ENCODE measurements at regions not wholly inside any gene's neighbourhood (a gene's known extent, or its start where the extent isn't known, plus 50 kb on each side); places are given as distances from the start of the nearest gene placed in this dataset.
"Not testable (repeated sequence)": the region's sequence is repeated elsewhere in the genome, so short reads cannot be mapped to it uniquely, and the experiment has no call there.

- DNase-seq (no peak), ATAC-seq (no peak)
- intact Hi-C loops (cut with DNase I), result no loop called here
Observed at GRCh38 chr7:146057958-146058357, 58.6 kb upstream of the CNTNAP2 start.

- ATAC-seq (no peak), DNase-seq (no peak)
- intact Hi-C loops (cut with DNase I), result no loop called here
Observed at GRCh38 chr7:146054909-146055308, 61.7 kb upstream of the CNTNAP2 start.

GRCh38 chr7:146053492-146053891 lies 63.1 kb upstream of the CNTNAP2 start:
- DNase-seq, result no peak

GRCh38 chr7:146043310-146043709 lies 73.3 kb upstream of the CNTNAP2 start:
- DNase-seq; intact Hi-C loops (cut with DNase I); ATAC-seq: not testable (repeated sequence)

More at GRCh38 chr7:146053492-146053891, 63.1 kb upstream of the CNTNAP2 start:
- intact Hi-C loops (cut with DNase I), result no loop called here
- ATAC-seq, result no peak

- ATAC-seq, result no peak
- no peak for DNase-seq
- intact Hi-C loops (cut with DNase I), result no loop called here
Observed at GRCh38 chr7:146028251-146028750, 88.3 kb upstream of the CNTNAP2 start.

GRCh38 chr7:146027243-146027642 lies 89.4 kb upstream of the CNTNAP2 start:
- intact Hi-C loops (cut with DNase I), result no loop called here
- ATAC-seq (no peak), DNase-seq (no peak)

- DNase-seq (no peak), ATAC-seq (no peak)
- intact Hi-C loops (cut with DNase I), result no loop called here
Observed at GRCh38 chr7:146022776-146023175, 93.8 kb upstream of the CNTNAP2 start.

GRCh38 chr7:146019041-146020004 lies 97.3 kb upstream of the CNTNAP2 start:
- intact Hi-C loops (cut with DNase I); DNase-seq: not testable (repeated sequence)

GRCh38 chr7:146017366-146017765 lies 99.2 kb upstream of the CNTNAP2 start:
- ATAC-seq; DNase-seq; intact Hi-C loops (cut with DNase I): not testable (repeated sequence)

More at GRCh38 chr7:146019041-146020004, 97.3 kb upstream of the CNTNAP2 start:
- not testable (repeated sequence) for ATAC-seq

GRCh38 chr7:146014154-146014553 lies 102.4 kb upstream of the CNTNAP2 start:
- intact Hi-C loops (cut with DNase I); ATAC-seq; DNase-seq: not testable (repeated sequence)

- DNase-seq, result no peak
- intact Hi-C loops (cut with DNase I), result no loop called here
Observed at GRCh38 chr7:146008293-146008692, 108.3 kb upstream of the CNTNAP2 start.

GRCh38 chr7:146004805-146005204 lies 111.8 kb upstream of the CNTNAP2 start:
- intact Hi-C loops (cut with DNase I), result no loop called here
- DNase-seq, result no peak
- ATAC-seq, result no peak

More at GRCh38 chr7:146008293-146008692, 108.3 kb upstream of the CNTNAP2 start:
- no peak for ATAC-seq

- ATAC-seq, result no peak
- no peak for DNase-seq
- intact Hi-C loops (cut with DNase I), result no loop called here
Observed at GRCh38 chr7:146002431-146003078, 114.0 kb upstream of the CNTNAP2 start.

- intact Hi-C loops (cut with DNase I), result no loop called here
- DNase-seq (no peak), ATAC-seq (no peak)
Observed at GRCh38 chr7:146002008-146002407, 114.6 kb upstream of the CNTNAP2 start.

GRCh38 chr7:146000882-146001281 lies 115.7 kb upstream of the CNTNAP2 start:
- ATAC-seq (no peak), DNase-seq (no peak)
- intact Hi-C loops (cut with DNase I), result no loop called here

- intact Hi-C loops (cut with DNase I), result no loop called here
- no peak for ATAC-seq
- DNase-seq, result no peak
Observed at GRCh38 chr7:145989469-145989868, 127.1 kb upstream of the CNTNAP2 start.

GRCh38 chr7:145986248-145986874 lies 130.2 kb upstream of the CNTNAP2 start:
- DNase-seq (no peak), ATAC-seq (no peak)
- intact Hi-C loops (cut with DNase I), result no loop called here

- intact Hi-C loops (cut with DNase I), result no loop called here
- ATAC-seq (no peak), DNase-seq (no peak)
Observed at GRCh38 chr7:145978769-145979168, 137.8 kb upstream of the CNTNAP2 start.

- DNase-seq (no peak), ATAC-seq (no peak)
- intact Hi-C loops (cut with DNase I), result no loop called here
Observed at GRCh38 chr7:145959981-145960380, 156.6 kb upstream of the CNTNAP2 start.

All from left cardiac atrium (tissue), 4 donors.